Stimulated activated effector memory CD8-positive, alpha-beta T cell treated with anti-CD3 and anti-CD28 coated beads, Interleukin-12 subunit alpha, Interleukin-12 subunit beta, amount 100 ng/mL, for 72 hours (primary cell): ENCODE measurements at regions not wholly inside any gene's neighbourhood (a gene's known extent, or its start where the extent isn't known, plus 50 kb on each side); places are given as distances from the start of the nearest gene placed in this dataset.

Experiments used
- ATAC-seq: fragments of 150-1000 bp; cut with Tn5 transposase; 2 replicates; pipeline ENCODE4 v1.10.0; 2021
- DNase-seq, 2 donors: peaks; one replicate each; pipeline ENCODE4 v3.0.0; 2021 to 2022; ENCODE audit warnings: low spot score in 2 of 2
- H3K27ac Mint-ChIP-seq: one replicate; pipeline ENCODE4 v1.8.0; 2022; ENCODE audit warnings: mild to moderate bottlenecking, mixed read lengths
- H3K36me3 Mint-ChIP-seq: one replicate; pipeline ENCODE4 v1.8.0; 2022; ENCODE audit warnings: mild to moderate bottlenecking, mixed read lengths
- H3K4me1 Mint-ChIP-seq: one replicate; pipeline ENCODE4 v1.8.0; 2022; ENCODE audit warnings: mixed read lengths
- H3K4me3 Mint-ChIP-seq: one replicate; pipeline ENCODE4 v1.8.0; 2022; ENCODE audit warnings: mild to moderate bottlenecking, mixed read lengths
- H3K9me3 Mint-ChIP-seq: one replicate; pipeline ENCODE4 v1.8.0; 2022; ENCODE audit warnings: mixed read lengths

- ATAC-seq (peak; percentile 22), DNase-seq (no peak)
- Mint-ChIP-seq H3K4me1 (no peaks in the 10 kb centered on the region), H3K4me3 (no peak overlapping the region), H3K27ac (no peak overlapping the region), H3K36me3 (no peaks in the 10 kb centered on the region), H3K9me3 (peaks cover 4% of the 10 kb centered on the region)
Measured at GRCh38 chr19:30314056-30314804, 58.0 kb upstream of the ZNF536 start.

GRCh38 chr19:30314805-30315155 lies 57.4 kb upstream of the ZNF536 start:
- H3K36me3 Mint-ChIP-seq: no peaks in the 10 kb centered on the region
- ATAC-seq: no peak

GRCh38 chr19:30315159-30315558 lies 57.0 kb upstream of the ZNF536 start:
- ATAC-seq: no peak
- H3K4me3 Mint-ChIP-seq: no peak overlapping the region
- peaks cover 4% of the 10 kb centered on the region for H3K9me3 Mint-ChIP-seq
- DNase-seq: no peak
- no peak overlapping the region for H3K27ac Mint-ChIP-seq
- H3K36me3 Mint-ChIP-seq: no peaks in the 10 kb centered on the region
- no peaks in the 10 kb centered on the region for H3K4me1 Mint-ChIP-seq

More at GRCh38 chr19:30314805-30315155, 57.4 kb upstream of the ZNF536 start:
- H3K9me3 Mint-ChIP-seq: peaks cover 4% of the 10 kb centered on the region
- no peaks in the 10 kb centered on the region for H3K4me1 Mint-ChIP-seq
- H3K4me3 Mint-ChIP-seq: no peak overlapping the region
- DNase-seq: no peak
- no peak overlapping the region for H3K27ac Mint-ChIP-seq

GRCh38 chr19:30316000-30316491 lies 56.1 kb upstream of the ZNF536 start:
- no peak for ATAC-seq
- Mint-ChIP-seq H3K4me1 (no peaks in the 10 kb centered on the region), H3K9me3 (peaks cover 4% of the 10 kb centered on the region), H3K4me3 (no peak overlapping the region), H3K36me3 (no peaks in the 10 kb centered on the region), H3K27ac (no peak overlapping the region)
- no peak for DNase-seq

GRCh38 chr19:30316560-30317106 lies 55.6 kb upstream of the ZNF536 start:
- DNase-seq (no peak), ATAC-seq (no peak)
- peaks cover 4% of the 10 kb centered on the region for H3K9me3 Mint-ChIP-seq
- no peak overlapping the region for H3K4me3 Mint-ChIP-seq
- H3K4me1 Mint-ChIP-seq: no peaks in the 10 kb centered on the region
- H3K36me3 Mint-ChIP-seq: no peaks in the 10 kb centered on the region
- H3K27ac Mint-ChIP-seq: no peak overlapping the region

GRCh38 chr19:30317403-30317802 lies 54.8 kb upstream of the ZNF536 start:
- H3K4me1 Mint-ChIP-seq: no peaks in the 10 kb centered on the region
- no peak for ATAC-seq
- DNase-seq: no peak
- no peaks in the 10 kb centered on the region for H3K36me3 Mint-ChIP-seq
- H3K9me3 Mint-ChIP-seq: peaks cover 4% of the 10 kb centered on the region
- no peak overlapping the region for H3K4me3 Mint-ChIP-seq
- H3K27ac Mint-ChIP-seq: no peak overlapping the region

- no peaks in the 10 kb centered on the region for H3K4me1 Mint-ChIP-seq
- H3K9me3 Mint-ChIP-seq: peaks cover 6% of the 10 kb centered on the region
- ATAC-seq (no peak), DNase-seq (no peak)
- no peak overlapping the region for H3K27ac Mint-ChIP-seq
- no peak overlapping the region for H3K4me3 Mint-ChIP-seq
- H3K36me3 Mint-ChIP-seq: no peaks in the 10 kb centered on the region
Measured at GRCh38 chr19:30318261-30318660, 53.9 kb upstream of the ZNF536 start.

GRCh38 chr19:30318936-30319335 lies 53.2 kb upstream of the ZNF536 start:
- Mint-ChIP-seq H3K27ac (no peak overlapping the region), H3K4me1 (no peaks in the 10 kb centered on the region), H3K36me3 (no peaks in the 10 kb centered on the region), H3K4me3 (no peak overlapping the region), H3K9me3 (peaks cover 8% of the 10 kb centered on the region)
- no peak for ATAC-seq
- DNase-seq: no peak

- Mint-ChIP-seq H3K4me3 (no peak overlapping the region), H3K36me3 (no peaks in the 10 kb centered on the region), H3K4me1 (no peaks in the 10 kb centered on the region), H3K27ac (no peak overlapping the region), H3K9me3 (peaks cover 11% of the 10 kb centered on the region)
- ATAC-seq: no peak
- DNase-seq: no peak
Measured at GRCh38 chr19:30319411-30319810, 52.8 kb upstream of the ZNF536 start.

- ATAC-seq: no peak
- H3K4me1 Mint-ChIP-seq: no peaks in the 10 kb centered on the region
- no peak for DNase-seq
- no peak overlapping the region for H3K4me3 Mint-ChIP-seq
- H3K9me3 Mint-ChIP-seq: peaks cover 10% of the 10 kb centered on the region
- no peaks in the 10 kb centered on the region for H3K36me3 Mint-ChIP-seq
- H3K27ac Mint-ChIP-seq: no peak overlapping the region
Measured at GRCh38 chr19:30319876-30320275, 52.3 kb upstream of the ZNF536 start.

- Mint-ChIP-seq H3K4me3 (no peak overlapping the region), H3K36me3 (no peaks in the 10 kb centered on the region), H3K9me3 (peaks cover 6% of the 10 kb centered on the region), H3K4me1 (no peaks in the 10 kb centered on the region), H3K27ac (no peak overlapping the region)
- ATAC-seq (no peak), DNase-seq (no peak)
Measured at GRCh38 chr19:30320466-30320865, 51.7 kb upstream of the ZNF536 start.

- DNase-seq: no peak
- Mint-ChIP-seq H3K27ac (no peak overlapping the region), H3K4me3 (no peak overlapping the region), H3K9me3 (peaks cover 6% of the 10 kb centered on the region), H3K36me3 (no peaks in the 10 kb centered on the region), H3K4me1 (no peaks in the 10 kb centered on the region)
- no peak for ATAC-seq
Measured at GRCh38 chr19:30320916-30321315, 51.3 kb upstream of the ZNF536 start.
